ENCODE measurements at regions not wholly inside any gene's neighbourhood (a gene's known extent, or its start where the extent isn't known, plus 50 kb on each side); places are given as distances from the start of the nearest gene placed in this dataset.

- TF ChIP-seq GATA2 (IDR thresholded peaks at IDR 0.05; ENCODE audit: low read depth, low read length), result no peak
- TF ChIP-seq GATA3 (IDR thresholded peaks at IDR 0.05; ENCODE audit: low read depth, low read length), result no peak
These were observed 79.5 kb upstream of the HAPLN1 start for GRCh38 chr5:83800201-83800600.
